Keratinocyte (primary cell): ENCODE measurements at regions not wholly inside any gene's neighbourhood (a gene's known extent, or its start where the extent isn't known, plus 50 kb on each side); places are given as distances from the start of the nearest gene placed in this dataset.

Experiments used
- DNase-seq: peaks from one replicate; pipeline ENCODE4 v3.0.0-alpha.2; 2011; ENCODE audit warnings: low read depth, missing footprints, low spot score
- FAIRE-seq: peaks from 2 replicates; lab custom pipeline; 2011; peaks lifted over from hg19 to GRCh38; lab: Jason Lieb, UNC
- H2AFZ ChIP-seq: 2 replicates; pipeline ENCODE4 v1.6.0; 2012; ENCODE audit warnings: low read length, control low read depth, inconsistent platforms; ENCODE audit not compliant: control insufficient read depth
- H3K27ac ChIP-seq: 2 replicates; pipeline ENCODE4 v1.5.1; 2011; ENCODE audit warnings: low read length; ENCODE audit not compliant: control insufficient read depth, insufficient read depth
- H3K27me3 ChIP-seq: 3 replicates; pipeline ENCODE4 v1.6.0; 2011; ENCODE audit warnings: low read length; ENCODE audit not compliant: control insufficient read depth, insufficient read depth; ENCODE audit errors: extremely low read depth
- H3K36me3 ChIP-seq, 2 experiments: 2 replicates in 1 of 2; 3 replicates in 1 of 2; pipeline ENCODE4 v1.5.1; 2011; ENCODE audit warnings: low read length in 2 of 2, mild to moderate bottlenecking in 1 of 2; ENCODE audit not compliant: control insufficient read depth in 2 of 2, insufficient read depth in 2 of 2; ENCODE audit errors: extremely low read depth in 1 of 2
- H3K4me1 ChIP-seq: 3 replicates; pipeline ENCODE4 v1.5.1; 2011; ENCODE audit warnings: low read length; ENCODE audit not compliant: control insufficient read depth, insufficient read depth; ENCODE audit errors: extremely low read depth
- H3K4me2 ChIP-seq: 3 replicates; pipeline ENCODE4 v1.6.0; 2011; ENCODE audit warnings: low read depth, low read length; ENCODE audit not compliant: control insufficient read depth, insufficient read depth; ENCODE audit errors: extremely low read depth
- H3K4me3 ChIP-seq, 3 experiments: fragments of 200-600 bp in 1 of 3; sonication (generic) in 1 of 3; 2 replicates in 2 of 3; 3 replicates in 1 of 3; pipeline ENCODE4 v1.5.1; 2011 to 2016; ENCODE audit warnings: low read length in 3 of 3, mild to moderate bottlenecking in 3 of 3, control low read depth in 2 of 3, inconsistent platforms in 1 of 3, low read depth in 1 of 3, mixed read lengths in 1 of 3, mixed run types in 1 of 3, moderate library complexity in 1 of 3; ENCODE audit not compliant: control insufficient read depth in 2 of 3, insufficient read depth in 2 of 3; ENCODE audit errors: extremely low read depth in 1 of 3
- H3K79me2 ChIP-seq: 2 replicates; pipeline ENCODE4 v1.6.0; 2012; ENCODE audit warnings: low read length; ENCODE audit not compliant: control insufficient read depth, insufficient read depth
- H3K9ac ChIP-seq: 3 replicates; pipeline ENCODE4 v1.6.0; 2011; ENCODE audit warnings: low read length; ENCODE audit not compliant: control insufficient read depth, insufficient read depth; ENCODE audit errors: extremely low read depth
- H3K9me1 ChIP-seq: 3 replicates; pipeline ENCODE4 v1.6.0; 2011; ENCODE audit warnings: low read length; ENCODE audit not compliant: control insufficient read depth, insufficient read depth; ENCODE audit errors: extremely low read depth
- H3K9me3 ChIP-seq: 2 replicates; pipeline ENCODE4 v1.5.1; 2012; ENCODE audit warnings: low read depth, low read length; ENCODE audit not compliant: control insufficient read depth
- H4K20me1 ChIP-seq: 3 replicates; pipeline ENCODE4 v1.6.0; 2011; ENCODE audit warnings: low read length; ENCODE audit not compliant: control insufficient read depth, insufficient read depth; ENCODE audit errors: extremely low read depth
- CTCF ChIP-seq, 3 experiments: IDR thresholded peaks in 1 of 3; conservative IDR thresholded peaks in 1 of 3; optimal IDR thresholded peaks in 1 of 3; 2 replicates in 2 of 3; 3 replicates in 1 of 3; pipeline versions ENCODE3 to v1.5.1; 2011; ENCODE audit warnings: low read length in 3 of 3, mild to moderate bottlenecking in 3 of 3, moderate library complexity in 2 of 3, control low read depth in 1 of 3, inconsistent platforms in 1 of 3; ENCODE audit not compliant: insufficient read depth in 2 of 3; ENCODE audit errors: extremely low read depth in 1 of 3
- EZH2 ChIP-seq: IDR thresholded peaks from one replicate; pipeline ENCODE4 v1.6.1; 2012; ENCODE audit warnings: inconsistent platforms, mild to moderate bottlenecking, low read length, moderate library complexity
- dilution Hi-C: fragments of 300-500 bp; cut with MboI; formaldehyde crosslinking; loops from one replicate; pipeline ENCODE4 v1.7.0; 2020; ENCODE audit warnings: low sequenced_read_pairs; ENCODE audit not compliant: extremely low pct_ligation_motif_present

- no peaks in the 10 kb centered on the region for H3K9me1 ChIP-seq
- DNase-seq = no peak
- no peaks in the 10 kb centered on the region for H3K79me2 ChIP-seq
- H2AFZ ChIP-seq = no peak overlapping the region
- no peaks in the 10 kb centered on the region for H4K20me1 ChIP-seq
- no peaks in the 10 kb centered on the region for H3K27me3 ChIP-seq
- TF ChIP-seq EZH2 (no peak), CTCF (optimal IDR thresholded peaks at IDR 0.05 in 1 of 3, IDR thresholded peaks at IDR 0.05 in 1 of 3, conservative IDR thresholded peaks at IDR 0.05 in 1 of 3; ENCODE audit: extremely low read depth in 1 of 3, insufficient read depth in 2 of 3, low read length in 3 of 3) (no peak)
- H3K9me3 ChIP-seq = no peaks in the 10 kb centered on the region
- H3K4me3 ChIP-seq = no peak overlapping the region
- H3K4me2 ChIP-seq = no peak overlapping the region
- H3K9ac ChIP-seq = no peak overlapping the region
- dilution Hi-C loops = no loop called here
- H3K27ac ChIP-seq = no peak overlapping the region
- H3K36me3 ChIP-seq = no peaks in the 10 kb centered on the region
- H3K4me1 ChIP-seq = peaks cover 3% of the 10 kb centered on the region
- FAIRE-seq = no peak
These were observed 52.3 kb upstream of the COX20 start for GRCh38 chr1:244783138-244783537.
